ENCODE measurements at regions not wholly inside any gene's neighbourhood (a gene's known extent, or its start where the extent isn't known, plus 50 kb on each side); places are given as distances from the start of the nearest gene placed in this dataset.

DNA sequence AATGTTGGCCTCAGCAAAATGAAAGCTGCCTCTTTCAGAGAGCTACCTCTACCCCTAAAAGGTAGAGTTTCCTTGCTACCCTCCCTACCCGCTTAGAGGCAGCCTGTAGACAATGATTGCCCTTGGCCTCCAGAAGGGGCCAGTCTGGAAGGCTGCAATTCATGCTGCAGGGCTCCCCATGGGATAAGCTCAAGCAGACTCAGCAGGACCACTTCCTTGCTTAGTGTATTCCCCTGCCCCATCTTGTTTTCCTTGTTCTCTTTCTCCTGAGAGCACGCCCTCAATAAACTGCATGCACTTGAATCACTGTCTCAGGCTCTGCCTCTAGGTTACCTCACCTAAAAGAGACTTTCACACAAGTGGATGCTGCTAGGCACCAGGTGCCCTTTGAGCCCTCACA lies 134.0 kb upstream of the CTNNB1 start:
- no peak for TF ChIP-seq FOXM1 (IDR thresholded peaks at IDR 0.05; ENCODE audit: borderline replicate concordance)
- TF ChIP-seq SUZ12 (IDR thresholded peaks at IDR 0.05) = no peak
- TF ChIP-seq, protein P1, sequence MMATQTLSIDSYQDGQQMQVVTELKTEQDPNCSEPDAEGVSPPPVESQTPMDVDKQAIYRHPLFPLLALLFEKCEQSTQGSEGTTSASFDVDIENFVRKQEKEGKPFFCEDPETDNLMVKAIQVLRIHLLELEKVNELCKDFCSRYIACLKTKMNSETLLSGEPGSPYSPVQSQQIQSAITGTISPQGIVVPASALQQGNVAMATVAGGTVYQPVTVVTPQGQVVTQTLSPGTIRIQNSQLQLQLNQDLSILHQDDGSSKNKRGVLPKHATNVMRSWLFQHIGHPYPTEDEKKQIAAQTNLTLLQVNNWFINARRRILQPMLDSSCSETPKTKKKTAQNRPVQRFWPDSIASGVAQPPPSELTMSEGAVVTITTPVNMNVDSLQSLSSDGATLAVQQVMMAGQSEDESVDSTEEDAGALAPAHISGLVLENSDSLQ (IDR thresholded peaks at IDR 0.05) = no peak
